HG03175 (cell line): ENCODE measurements at regions not wholly inside any gene's neighbourhood (a gene's known extent, or its start where the extent isn't known, plus 50 kb on each side); places are given as distances from the start of the nearest gene placed in this dataset.
"Not testable (repeated sequence)": the region's sequence is repeated elsewhere in the genome, so short reads cannot be mapped to it uniquely, and the experiment has no call there.

Source experiments
- ATAC-seq: cut with Tn5 transposase; IDR thresholded peaks from one replicate; pipeline ENCODE4 v1.9.1; 2021; ENCODE audit warnings: mild to moderate bottlenecking, moderate library complexity; ENCODE audit not compliant: unreplicated experiment

DNA sequence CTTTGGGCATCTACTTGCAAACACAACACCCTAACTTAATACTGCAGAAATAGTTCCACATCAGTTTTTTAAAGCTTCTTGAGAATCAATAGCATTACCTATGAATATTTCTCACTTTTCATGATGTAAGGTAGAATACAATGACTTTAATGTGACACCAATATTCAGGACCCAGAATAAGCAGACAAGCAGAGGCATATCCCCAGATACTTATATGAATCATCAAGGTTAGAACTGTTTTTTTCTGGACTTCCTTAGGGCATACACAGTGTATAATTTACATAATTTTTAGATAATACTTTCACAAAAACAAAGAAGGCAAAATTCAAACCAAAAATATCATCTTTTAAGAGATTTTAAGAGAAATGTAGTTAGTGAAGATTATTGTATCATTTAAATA, 885.8 kb downstream of the FSCB start:
- no peak for ATAC-seq

DNA sequence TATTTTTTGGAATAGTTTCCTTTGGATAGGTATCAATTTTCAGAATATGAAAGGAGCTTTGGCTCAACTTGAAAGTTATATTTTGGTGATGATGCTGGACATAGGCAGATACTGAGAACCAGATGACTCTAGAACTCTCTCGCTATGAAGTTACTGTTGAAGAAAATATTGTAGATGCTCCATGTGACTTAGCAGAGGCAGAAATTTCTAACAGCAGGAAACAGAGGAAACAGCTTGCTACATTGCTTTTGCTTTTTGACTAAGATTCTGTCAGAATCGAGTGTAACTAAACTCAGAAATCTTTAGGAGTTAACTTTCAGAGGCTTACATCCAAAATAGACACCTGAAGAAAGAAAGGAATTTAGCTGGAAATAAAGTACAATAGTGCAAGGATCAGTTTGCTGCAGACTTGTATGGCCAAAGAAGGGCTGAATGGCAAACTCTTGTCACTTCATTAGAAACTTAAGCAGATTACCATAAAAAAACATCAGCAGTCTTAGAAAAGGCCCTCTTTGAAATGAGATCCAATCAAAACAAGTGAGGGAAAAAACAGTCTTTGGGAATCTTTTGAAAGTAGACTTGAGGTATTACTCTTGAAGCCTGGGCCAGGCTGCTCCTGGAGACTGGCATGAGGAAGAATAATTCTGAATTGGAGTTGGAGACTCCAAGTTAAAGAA, 911.8 kb downstream of the FSCB start:
- ATAC-seq: no peak

DNA sequence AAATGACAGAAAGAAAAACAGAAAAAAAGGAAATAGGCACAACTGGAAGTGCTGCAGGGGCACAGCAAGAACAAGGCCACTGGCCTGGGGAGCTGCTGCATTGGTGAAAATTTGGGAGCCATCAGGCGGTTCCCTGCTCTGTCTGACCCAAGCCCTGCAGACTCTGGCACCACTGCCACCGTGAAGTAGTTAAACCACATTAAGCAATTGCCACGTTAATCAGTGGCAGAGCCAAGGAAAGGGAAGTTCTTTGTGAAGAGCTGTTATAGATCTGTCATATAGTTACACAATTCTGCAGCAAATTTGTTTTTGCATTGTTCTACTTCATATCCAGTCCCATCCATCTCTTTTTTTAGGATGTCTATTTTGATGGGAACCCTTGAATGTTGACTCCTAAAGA, 915.3 kb downstream of the FSCB start:
- no peak for ATAC-seq

DNA sequence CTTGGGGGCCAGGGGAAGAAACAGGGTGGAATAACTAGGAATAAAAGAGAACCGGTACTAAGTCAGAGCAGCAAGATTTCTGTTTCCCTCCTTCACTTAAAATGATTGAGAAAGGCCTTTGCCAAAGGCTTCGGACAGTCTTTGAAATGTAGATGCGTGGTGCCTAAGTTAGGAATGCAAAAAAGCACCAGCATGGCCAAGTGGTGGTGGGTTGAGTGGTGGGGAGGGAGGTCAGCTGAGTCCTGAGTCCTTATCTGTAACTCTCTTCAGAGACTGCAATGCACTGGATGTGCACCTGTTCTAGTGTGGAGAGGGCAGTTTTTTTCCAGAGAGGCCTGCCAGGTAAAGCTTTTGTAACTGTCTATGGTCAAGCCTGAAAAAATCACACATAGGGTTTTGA, 919.9 kb downstream of the FSCB start:
- ATAC-seq: no peak

DNA sequence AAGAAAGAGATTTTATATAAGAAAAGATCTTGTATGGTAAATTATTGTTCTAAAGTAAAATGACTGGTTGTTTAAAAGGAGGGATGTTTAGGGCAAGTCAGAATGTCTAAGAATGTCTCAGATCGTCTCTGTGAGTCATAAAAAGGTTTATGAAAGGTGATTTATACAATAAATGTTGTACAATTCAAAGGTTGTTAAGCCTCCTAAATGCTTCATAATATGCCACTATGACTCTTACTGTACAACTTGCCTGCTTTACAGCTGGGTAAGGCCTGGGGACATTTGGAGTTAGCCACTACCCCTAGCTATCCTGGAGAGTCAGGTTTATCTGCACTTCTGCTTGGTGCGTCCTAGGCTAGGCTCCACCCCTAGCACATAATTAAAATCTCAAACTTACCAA, 927.4 kb downstream of the FSCB start:
- ATAC-seq: no peak

DNA sequence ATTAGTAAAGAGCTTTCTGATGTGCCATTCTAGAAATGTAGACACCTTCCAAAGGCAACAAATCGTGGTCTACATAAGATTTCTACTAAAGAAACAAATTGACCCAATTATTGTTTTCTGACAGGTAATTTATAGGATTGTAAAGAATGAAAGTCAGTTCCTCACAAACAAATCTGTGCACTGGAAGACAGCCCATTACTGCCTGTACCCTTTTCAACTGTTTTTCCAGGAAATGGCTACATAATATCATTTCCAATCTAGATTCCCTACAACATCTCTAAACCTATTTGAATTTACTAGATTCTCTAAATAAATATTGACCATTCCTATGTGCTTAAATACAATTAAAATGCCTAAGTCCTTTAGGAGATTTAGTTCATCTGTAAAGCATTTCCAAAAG, 939.1 kb downstream of the FSCB start:
- no peak for ATAC-seq

DNA sequence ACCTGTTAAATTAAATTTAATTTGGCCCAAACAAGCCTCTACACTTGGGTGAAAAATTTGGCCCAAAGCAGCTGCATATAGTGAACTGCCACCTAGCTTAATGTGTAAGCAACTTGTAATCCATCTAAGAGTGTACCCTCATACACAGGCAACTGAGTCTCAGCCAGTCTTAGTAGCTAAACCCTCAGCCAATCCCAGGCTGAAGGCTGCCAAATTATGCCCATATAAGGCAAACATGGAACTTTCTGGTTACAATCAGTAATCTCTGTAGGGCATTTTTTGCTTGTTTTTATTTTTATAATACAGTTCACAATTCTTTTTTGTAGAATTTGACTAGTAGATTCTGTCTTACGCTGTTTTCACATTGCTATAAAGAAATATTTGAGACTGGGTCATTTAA, 958.7 kb downstream of the FSCB start:
- no peak for ATAC-seq

DNA sequence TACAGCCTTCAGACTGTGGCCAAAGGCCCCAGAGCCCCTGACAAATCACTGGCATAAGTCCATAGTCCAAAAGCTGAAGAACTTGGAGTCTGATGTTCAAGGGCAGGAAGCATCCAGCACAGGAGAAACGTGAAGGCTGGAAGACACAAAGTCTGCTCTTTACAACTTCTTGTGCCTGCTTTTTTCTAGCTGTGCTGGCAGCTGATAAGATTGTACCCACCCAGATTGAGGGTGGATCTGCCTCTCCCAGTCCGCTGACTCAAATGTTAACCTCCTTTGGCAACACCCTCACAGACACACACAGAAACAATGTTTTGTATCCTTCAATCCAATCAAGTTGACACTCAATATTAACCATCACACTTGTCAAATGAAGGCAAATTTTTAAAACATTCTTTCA, 959.5 kb downstream of the FSCB start:
- not testable (repeated sequence) for ATAC-seq

DNA sequence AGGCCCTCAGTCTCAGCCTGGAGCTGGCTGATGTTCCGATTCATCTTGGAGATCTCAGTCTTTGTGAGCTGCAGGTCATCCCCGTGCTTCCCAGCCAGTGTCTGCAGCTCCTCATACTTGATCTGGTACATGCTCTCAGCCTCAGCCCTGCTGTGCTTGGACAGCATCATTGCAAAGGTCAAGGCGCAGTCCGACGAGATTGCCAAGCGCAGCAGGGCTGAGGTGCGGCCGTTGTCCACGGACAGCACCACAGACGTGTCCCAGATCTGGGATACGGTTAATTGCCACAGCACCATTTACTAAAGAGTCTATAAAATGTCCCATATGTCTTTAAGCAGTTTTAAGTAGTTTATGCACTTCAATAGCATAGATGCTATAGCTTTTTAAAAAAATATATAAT, 965.7 kb downstream of the FSCB start:
- no peak for ATAC-seq

DNA sequence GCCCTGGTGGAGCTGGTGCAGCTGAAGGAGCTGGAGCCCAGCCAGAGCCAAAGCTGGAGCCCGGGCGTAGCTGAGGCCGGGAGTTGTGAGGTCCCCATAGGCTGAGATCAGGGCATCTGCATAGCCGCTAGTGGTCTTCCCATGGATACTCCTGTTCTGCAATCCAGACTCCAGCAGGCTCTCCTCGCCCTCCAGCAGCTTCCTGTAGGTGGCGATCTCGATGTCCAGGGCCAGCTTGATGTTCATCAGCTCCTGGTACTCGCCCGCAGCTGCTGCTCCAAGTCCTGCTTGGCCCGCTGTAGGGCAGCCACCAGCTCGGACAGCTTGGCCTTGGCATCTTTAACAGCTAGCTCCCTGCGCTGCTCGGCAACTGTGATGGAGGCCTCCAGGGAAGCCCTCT, 966.1 kb downstream of the FSCB start:
- ATAC-seq: no peak

DNA sequence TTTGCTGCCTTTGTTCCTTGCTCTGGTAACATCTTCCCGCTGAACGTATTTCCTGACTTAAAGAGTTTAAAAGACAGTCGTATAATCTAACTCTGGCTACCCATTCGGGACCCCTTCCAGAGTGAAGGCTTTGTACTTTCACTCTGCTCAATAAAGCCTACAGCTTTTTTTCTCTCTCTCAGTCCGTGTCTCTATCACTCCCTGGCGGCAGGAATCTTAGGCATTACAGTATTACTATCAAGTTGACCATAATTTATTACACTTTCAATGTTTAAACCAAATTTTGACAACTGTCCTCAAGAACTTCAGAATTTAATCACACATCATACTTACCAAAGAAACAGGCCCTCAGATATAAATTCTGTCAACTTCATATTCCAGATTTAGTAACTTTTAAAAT, 967.9 kb downstream of the FSCB start:
- ATAC-seq: no peak

DNA sequence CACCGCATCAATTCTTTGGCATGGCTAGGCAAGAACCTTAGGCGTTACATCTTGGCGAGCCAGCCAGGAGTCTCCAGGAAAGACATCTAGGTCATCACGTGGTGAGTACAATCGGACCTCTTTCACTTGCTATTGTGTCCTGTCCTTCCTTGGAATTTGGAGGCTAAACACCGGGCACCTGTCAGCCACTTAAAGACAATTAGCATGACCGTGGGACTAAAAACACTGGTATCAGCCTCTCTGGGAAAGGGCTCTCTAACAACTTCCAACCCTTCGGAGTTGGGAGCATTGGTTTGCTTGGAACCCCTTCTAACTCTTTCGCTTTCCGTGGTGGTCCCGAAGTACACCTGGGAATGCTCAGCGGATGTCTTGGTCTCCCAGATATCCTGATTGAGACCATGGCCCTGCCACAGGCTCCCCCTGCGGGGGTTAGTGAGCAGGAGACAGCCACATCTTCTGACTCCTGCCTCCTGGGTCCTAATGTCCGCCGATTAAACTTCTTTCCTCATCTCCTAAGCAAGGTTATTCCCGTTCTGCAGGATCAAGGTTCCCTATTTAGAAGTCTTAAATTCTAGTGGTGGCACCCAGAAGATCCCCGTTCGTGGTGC, 971.7 kb downstream of the FSCB start:
- no peak for ATAC-seq

DNA sequence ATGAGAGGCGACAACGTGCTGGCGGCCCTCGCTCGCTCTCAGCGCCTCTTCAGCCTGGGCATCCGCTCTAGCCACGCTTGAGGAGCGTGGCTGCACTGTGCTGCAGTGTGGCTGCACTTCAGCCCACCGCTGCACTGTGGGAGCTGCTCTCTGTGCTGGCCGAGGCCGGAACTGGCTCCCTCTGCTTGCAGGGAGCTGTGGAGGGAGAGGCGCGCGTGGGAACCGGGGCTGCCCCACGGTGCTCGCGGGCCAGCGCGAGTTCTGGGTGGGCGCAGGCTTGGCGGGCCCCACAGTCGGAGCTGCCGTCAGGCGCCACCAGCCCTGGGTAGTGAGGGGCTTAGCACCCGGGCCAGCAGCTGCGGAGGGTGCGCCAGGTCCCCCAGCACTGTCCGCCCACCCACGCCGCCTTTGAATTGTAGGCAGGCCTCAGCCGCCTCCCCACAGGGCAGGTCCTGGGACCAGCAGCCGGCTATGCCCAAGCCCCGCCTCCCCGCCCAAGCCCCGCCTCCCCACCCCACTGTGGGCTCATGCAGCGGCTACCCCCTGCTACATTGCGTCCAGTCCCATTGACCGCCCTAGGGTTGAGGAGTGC, 974.2 kb downstream of the FSCB start:
- ATAC-seq: no peak

DNA sequence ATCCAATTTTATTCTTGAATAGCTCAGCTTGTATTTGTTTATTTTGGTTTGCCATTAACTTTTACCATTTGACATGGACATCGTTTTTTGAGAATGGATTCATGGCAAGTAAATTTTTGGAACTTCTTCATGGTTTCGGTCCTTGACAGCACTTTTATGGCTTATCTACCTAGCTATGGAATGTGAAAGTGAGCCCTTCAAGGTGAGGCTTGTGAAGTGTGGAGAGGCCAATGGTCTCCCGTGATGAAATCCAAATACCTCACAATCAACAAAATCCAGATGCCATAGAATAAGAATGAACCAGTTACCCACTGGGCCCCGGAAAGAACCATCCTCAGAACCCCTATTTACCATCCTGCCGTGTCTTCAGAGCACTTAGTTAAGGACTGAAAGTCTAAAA, 978.8 kb downstream of the FSCB start:
- ATAC-seq: no peak

DNA sequence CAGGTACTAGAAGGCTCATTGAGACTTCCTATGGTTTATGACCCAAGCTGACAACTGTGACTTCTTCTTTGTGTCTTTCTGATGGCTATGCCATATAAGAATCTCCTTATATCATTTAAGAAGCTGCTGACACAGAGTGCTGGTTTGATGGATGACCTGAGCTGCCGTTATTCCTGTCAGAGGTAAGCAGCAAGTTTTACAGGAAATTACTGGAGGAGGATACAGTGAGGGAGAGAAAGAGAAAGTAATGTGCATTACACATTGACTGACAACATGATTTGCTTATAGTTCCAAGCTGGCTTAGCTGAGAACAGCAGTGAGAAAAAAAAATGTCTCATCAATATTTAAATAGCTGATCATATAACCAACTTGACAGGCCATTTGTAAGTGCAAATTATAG, 981.4 kb downstream of the FSCB start:
- ATAC-seq: no peak

DNA sequence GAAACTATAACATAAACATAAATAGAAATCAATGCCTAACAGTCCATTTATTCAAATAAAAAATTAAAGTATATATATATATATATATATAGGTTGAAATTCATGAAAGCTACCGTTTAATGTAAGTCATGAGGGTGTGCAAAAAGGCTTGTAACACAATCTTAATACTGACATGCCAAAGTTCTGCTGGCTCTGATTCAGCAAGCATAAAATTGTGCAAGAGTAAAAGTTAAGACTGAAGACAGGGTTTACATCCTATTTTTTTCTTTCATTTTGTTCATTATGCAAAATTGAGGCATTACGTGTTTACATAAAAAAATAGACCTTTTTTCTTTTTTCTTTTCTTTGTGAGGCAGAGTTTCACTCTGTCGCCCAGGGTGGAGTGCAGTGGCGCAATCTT, 984.2 kb downstream of the FSCB start:
- no peak for ATAC-seq

DNA sequence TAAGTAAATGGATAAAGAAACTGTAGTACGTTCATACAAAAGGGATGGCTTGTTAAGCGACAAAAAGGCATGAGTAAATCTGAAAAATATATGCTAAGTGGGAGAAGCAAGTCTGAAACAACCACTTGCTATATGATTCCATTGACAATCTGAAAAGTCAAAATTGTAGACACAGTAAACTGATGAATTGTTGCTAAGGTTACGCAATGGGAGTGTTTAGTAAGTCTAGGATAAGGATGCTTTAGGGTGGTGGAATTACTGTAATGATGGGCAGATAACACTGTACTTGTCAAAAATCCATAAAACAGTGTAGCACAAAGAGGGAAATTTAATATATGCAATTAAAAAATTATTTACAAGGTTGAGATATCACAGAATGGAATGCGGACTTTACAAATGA, 984.9 kb downstream of the FSCB start:
- ATAC-seq: no peak

DNA sequence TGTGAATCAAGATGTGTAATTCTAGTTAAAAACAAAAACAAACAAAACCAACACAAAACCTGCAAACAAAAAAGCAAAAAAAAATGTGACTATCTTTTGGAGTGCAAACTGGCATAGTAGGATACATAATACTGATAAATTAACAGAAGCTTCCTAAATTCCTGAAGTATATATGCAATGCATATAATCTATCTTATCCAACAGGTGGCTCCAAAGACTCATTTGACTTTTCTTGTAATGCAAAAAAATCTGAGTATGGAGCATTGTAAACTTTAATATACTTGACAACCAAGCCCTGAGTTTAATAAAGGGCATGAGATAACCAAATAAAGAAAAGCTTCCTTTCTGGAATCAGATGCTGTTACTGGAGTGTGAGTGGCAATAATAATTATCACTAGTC, 1003.6 kb downstream of the FSCB start:
- no peak for ATAC-seq

DNA sequence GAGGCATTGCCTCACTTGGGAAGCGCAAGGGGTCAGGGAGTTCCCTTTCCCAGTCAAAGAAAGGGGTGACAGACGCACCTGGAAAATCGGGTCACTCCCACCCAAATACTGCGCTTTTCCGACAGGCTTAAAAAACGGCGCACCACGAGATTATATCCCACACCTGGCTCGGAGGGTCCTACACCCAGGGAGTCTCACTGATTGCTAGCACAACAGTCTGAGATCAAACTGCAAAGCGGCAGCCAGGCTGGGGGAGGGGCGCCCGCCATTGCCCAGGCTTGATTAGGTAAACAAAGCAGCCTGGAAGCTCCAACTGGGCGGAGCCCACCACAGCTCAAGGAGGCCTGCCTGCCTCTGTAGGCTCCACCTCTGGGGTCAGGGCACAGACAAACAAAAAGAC, 1014.7 kb downstream of the FSCB start:
- not testable (repeated sequence) for ATAC-seq

DNA sequence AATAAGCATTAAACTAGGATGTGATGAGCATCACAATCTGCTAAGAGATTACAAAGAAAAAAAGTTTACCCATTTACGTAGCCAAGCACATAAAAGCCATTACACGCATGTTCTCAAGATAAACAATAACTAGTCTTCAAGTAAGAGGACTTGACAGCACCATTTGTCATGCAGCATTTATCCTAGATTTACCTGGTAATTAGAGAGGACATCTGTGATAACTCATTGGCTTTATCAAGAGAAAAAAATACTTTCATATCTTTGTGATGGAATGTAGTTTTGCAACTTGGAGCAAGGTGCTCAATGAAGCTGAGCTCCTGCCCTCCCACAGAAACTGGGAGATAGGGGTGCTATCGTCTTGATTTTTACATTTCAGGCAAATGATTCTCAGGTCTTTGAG, 1023.7 kb downstream of the FSCB start:
- no peak for ATAC-seq

DNA sequence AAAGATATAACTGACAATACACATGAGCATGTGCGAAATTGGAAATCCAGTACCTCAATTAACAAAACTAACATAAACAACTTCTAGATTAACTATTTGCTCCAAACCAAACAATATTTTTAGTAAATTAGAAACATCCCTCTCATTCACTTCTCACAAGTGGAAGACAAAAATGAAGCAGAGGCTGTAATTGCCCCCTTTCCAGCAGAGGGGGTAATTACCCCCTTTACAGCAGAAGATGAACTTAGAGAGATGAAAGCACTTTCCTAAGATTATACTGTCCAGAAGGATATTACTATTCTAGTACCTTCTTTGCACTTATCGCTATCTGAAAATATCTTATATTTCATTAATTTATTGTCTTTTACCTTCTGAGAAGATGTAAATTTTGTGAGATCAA, 1025.2 kb downstream of the FSCB start:
- ATAC-seq: no peak

DNA sequence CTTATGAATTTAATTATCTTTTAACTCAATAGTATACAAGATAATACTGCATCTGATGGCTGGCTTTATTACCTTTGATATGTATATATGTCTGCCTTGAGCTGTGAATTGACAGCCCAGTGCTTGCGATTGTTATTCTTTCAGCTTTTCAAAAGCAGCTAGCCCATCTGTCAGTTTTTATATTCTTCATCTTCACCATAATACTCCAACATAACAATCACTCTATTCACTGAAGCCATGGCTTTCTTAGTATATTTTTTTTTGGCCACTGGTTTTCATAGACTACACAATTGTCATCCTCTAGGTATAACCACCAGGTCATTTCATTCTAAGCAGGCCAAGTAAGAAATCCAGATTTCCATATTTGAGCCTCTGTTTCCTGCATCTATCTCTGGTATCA, 1026.1 kb downstream of the FSCB start:
- ATAC-seq: no peak
